C4-2B (cell line): ENCODE measurements at regions not wholly inside any gene's neighbourhood (a gene's known extent, or its start where the extent isn't known, plus 50 kb on each side); places are given as distances from the start of the nearest gene placed in this dataset.

Source experiments
- CTCF ChIP-seq: fragments of 450-650 bp; conservative IDR thresholded peaks from 2 replicates; pipeline ENCODE4 v1.5.1; 2017; ENCODE audit warnings: mild to moderate bottlenecking
- ZFX ChIP-seq: fragments of 450-650 bp; IDR thresholded peaks from 2 replicates; pipeline ENCODE4 v1.6.1; 2017

DNA sequence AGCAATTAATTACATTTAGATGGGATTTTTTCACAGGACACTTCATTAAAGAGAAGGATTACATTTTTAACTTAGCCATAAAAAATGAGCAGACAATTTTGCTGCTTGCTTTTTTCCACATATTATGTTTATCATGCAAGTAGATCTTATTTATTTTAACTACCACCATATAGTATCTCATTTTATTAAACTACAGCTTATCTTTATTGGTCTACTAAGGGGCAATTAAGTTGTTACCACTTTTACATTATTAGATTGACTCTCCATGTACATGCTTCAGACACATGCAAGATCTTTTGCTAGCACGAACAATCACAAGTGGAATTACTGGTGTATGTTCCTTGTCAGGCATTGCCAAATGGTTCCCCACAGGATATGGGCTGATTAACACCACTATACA lies 99.8 kb upstream of the NFIA start:
- no peak for TF ChIP-seq CTCF
- no peak for TF ChIP-seq ZFX
